Heart left ventricle (tissue), 13 donors: ENCODE measurements at regions not wholly inside any gene's neighbourhood (a gene's known extent, or its start where the extent isn't known, plus 50 kb on each side); places are given as distances from the start of the nearest gene placed in this dataset.

Experiments used
- POLR2A ChIP-seq, 2 donors: fragments of 450-650 bp; IDR thresholded peaks; one replicate each; pipeline ENCODE4 v1.6.1; 2017; ENCODE audit warnings: antibody characterized with exemption in 2 of 2, mild to moderate bottlenecking in 2 of 2, moderate library complexity in 2 of 2
- TF ChIP-seq, protein P1 (sequence below), 12 donors: fragments of 200-600 bp; sonication (generic) in 4 of 12; IDR thresholded peaks; one replicate each; pipeline versions ENCODE4 v1.5.0 to v1.8.0; 2018 to 2022; ENCODE audit warnings: antibody characterized with exemption in 12 of 12, mild to moderate bottlenecking in 5 of 12
- donor health status: ischemic (EF 13 %, LVEDD 7.1; RV severe dilation, severe dysfunction).
- donor health status: DM: no; HTN: yes; CAD: no.
- donor health status: DM: no; HTN: no; CAD: no.
- donor health status: ischemic (EF 25% LVEDD 6.9; RV normal size, moderate dysfunction).
- donor health status: ischemic (EF 25% LVEDD 5.7; RV mildly dilated, moderate dysfunction).
- donor health status: ischemic (EF 35%, LVEDD 5.7; RV mildly dilated, moderate dysfunction).
- donor health status: nonischemic (EF 11% LVEDD 7.7; RV severe dilation, severe dysfunction).
- donor health status: DM: yes; HTN: yes; CAD: no.
- donor health status: PGD.
- donor health status: ischemic (EF 29% LVEDD 5.4; RV normal size, mild dysfunction).
- donor health status: nonischemic (EF 23%, LVEDD 6.1; RV moderate dilation, normal function).

- TF ChIP-seq, protein P1, sequence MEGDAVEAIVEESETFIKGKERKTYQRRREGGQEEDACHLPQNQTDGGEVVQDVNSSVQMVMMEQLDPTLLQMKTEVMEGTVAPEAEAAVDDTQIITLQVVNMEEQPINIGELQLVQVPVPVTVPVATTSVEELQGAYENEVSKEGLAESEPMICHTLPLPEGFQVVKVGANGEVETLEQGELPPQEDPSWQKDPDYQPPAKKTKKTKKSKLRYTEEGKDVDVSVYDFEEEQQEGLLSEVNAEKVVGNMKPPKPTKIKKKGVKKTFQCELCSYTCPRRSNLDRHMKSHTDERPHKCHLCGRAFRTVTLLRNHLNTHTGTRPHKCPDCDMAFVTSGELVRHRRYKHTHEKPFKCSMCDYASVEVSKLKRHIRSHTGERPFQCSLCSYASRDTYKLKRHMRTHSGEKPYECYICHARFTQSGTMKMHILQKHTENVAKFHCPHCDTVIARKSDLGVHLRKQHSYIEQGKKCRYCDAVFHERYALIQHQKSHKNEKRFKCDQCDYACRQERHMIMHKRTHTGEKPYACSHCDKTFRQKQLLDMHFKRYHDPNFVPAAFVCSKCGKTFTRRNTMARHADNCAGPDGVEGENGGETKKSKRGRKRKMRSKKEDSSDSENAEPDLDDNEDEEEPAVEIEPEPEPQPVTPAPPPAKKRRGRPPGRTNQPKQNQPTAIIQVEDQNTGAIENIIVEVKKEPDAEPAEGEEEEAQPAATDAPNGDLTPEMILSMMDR (IDR thresholded peaks at IDR 0.05), result no peak
- TF ChIP-seq POLR2A (IDR thresholded peaks at IDR 0.05), result no peak
Observed at GRCh38 chr11:133745791-133746190, 99.5 kb downstream of the SPATA19 start.
